G401.6 (cell line): ENCODE measurements at regions not wholly inside any gene's neighbourhood (a gene's known extent, or its start where the extent isn't known, plus 50 kb on each side); places are given as distances from the start of the nearest gene placed in this dataset.
"Not testable (repeated sequence)": the region's sequence is repeated elsewhere in the genome, so short reads cannot be mapped to it uniquely, and the experiment has no call there.

Experiments used
- FAIRE-seq: peaks from 2 replicates; lab custom pipeline; 2012; peaks lifted over from hg19 to GRCh38; lab: Jason Lieb, UNC

DNA sequence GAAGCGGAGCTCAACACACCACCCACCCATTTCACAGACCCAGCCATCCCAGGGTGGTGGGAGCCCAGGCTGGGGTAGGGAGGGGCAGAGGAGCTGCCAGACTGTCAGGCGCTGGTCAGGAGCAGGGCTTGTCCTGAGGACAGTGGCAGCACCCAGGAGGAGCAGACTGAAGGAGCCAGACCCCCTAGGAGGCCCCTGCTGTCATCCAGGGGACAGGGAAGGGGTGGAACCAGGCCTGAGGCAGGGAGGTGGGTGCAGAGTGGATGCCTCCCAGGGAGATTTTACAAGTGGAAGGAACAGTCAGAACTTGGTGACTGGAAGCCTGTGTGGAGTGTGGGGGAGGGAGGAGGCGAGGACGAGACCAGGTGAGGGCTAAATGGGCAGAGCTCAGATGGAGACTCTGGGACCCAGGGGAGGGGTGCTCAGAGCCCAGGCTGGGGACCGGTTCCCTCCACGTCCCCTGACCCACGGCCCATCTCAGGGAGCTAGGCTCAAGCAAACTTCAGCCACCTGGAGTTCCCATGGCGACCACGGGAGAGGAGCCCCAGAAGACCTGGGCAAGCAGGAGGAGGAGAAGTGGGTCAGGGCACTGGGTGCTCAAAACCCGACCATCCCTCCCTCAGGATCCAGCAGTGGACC, 215.4 kb downstream of the TBC1D2B start:
- not testable (repeated sequence) for FAIRE-seq

DNA sequence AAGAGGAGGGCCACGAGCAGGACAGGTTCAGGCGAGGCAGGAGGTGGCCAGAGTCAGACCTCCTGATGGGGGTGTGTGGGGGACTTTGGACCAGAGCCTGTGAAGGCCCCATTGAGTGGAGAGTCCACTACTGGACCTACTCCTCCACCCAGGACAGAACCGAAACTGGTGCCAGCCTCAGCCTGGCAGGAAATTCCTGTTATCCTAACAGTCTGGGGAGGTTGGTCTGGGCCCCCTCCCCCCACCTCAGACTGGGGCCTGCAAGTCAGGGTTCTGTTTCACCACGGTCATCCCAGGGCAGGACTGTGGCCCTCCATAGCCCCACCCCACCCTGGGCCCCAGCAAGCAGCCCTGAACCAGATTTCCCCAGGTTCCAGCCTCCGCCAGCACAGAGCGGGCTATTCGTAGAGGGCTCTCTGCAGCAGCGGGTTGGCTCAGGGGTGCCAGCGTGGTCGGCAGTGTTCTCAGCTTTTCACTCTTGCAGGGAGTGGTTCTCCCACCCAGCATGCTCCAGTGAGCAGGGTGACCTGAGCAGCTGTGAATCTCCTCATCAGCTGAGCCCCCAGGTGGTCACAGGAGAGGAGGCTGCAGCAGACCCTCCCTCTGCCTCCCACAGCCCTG, 217.3 kb downstream of the TBC1D2B start:
- no peak for FAIRE-seq

DNA sequence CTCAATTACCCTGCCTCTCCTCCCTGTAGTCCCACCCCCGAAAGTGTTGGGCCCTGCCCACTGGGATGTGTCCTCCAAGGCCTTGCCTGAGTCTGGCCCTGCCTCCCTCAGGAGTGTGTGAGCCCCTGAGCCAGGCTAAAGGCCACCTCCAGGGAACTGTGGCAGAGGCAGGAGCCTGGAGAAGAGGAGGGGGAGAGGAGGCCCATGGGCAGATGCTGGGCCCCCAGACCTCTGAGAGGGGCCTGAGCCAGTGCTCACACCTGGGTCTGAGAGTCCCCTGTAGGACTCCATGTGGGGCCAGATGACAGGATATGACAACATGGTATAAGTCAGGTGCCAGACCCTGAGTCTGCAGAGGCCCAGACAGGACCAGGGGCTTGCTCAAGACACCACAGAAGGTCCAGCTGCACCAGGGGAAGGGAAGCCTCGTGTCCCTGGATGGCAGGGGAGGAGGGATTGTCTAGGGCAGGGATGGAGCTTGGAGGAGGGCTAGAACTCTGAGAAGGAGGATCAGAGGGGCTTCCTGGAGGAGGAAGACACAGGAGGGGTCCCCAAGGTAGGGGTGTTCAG, 217.9 kb downstream of the TBC1D2B start:
- no peak for FAIRE-seq

DNA sequence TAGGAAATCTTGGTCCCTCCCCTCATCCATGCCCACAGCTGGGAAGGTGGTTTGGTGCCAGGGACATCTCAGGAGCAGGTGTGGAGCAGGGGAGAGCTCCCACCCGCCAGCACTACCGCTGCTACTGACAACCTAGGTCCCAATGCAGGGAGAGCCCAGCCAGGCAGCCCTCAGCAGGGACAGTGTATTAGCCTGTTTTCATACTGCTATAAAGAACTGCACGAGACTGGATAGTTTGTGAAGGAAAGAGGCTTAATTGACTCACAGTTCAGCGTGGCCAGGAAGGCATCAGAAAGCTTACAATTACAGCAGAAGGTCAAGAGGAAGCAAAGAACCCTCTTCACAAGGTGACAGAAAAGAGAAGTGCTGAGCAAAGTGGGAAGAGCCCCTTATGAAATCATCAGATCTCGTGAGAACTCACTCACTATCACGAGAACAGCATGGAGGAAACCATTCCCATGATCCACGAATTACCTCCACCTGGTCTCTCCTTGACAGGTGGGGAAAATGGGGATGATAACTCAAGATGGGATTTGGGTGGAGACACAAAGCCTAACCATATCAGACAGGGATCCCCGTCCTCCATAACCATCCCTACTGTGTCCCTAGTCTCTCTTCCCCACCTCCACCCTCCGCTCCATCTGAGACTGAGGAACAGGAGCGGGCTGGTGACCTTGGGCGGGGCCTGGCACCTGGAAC, 218.6 kb downstream of the TBC1D2B start:
- no peak for FAIRE-seq

DNA sequence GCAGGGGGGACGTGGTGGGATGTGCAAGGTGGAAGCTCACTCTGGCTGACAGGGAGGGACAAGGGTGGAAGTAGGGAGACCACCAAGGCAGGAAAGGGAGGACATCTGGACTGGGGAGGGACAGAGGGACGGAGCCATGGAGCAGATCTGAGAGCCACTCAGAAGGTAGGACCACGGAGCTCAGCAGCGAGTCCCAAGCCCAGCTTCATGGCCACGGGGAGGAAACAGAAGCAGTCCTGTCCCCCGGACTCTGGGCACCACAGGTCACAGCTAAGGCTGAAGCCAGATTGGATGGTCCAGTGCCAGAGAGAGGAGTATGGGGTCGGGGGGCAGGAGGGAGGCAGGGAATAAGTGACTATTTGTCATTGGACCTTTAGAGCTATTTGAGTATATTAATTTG, 220.1 kb downstream of the TBC1D2B start:
- FAIRE-seq, result no peak

DNA sequence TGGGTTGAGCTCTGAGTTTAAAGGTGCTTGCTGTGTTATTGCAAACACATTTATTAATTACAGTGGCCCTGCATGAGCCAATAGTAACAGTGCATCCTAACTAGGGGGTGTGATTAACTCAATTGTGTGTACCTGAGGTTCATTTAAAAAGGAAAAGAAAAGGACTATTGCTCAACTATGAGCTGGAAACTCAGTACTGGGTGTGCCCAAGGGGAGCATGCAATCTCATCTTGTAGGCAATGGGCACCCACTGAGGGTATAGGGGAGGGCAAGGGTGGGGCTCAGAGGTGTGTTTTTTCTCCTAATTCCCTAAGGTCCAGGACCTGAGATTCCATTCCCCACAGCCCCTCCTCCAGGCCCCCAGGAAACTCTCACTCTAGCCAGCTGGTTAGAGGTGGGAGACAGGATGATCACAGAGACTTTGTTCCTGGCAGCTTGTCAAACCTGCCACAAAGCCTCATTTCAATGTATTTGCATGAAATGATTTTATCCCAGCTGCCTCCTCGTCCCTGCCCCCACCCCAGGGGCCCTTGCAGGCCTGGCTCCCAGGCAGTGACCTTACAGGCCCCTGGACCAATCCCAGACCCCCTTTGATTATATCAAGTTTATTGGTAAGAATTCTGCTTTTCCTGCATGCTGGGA, 220.7 kb downstream of the TBC1D2B start:
- no peak for FAIRE-seq

DNA sequence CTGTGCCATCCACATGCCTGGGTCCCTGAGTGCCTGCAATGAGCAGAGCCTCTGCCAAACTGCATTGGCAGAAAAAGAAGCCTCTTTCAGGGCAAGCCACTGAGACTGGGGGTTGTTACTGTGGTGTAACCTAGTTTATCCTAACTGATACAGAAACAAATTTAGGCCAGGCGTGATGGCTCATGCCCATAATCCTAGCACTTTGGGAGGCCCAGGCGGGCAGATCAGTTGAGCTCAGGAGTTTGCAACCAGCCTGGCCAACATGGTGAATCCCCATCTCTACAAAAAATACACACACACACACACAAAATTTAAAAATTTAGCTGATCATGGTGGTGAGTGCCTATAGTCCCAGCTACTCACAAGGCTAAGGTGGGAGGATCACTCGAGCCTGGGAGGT, 221.6 kb downstream of the TBC1D2B start:
- FAIRE-seq, result no peak

DNA sequence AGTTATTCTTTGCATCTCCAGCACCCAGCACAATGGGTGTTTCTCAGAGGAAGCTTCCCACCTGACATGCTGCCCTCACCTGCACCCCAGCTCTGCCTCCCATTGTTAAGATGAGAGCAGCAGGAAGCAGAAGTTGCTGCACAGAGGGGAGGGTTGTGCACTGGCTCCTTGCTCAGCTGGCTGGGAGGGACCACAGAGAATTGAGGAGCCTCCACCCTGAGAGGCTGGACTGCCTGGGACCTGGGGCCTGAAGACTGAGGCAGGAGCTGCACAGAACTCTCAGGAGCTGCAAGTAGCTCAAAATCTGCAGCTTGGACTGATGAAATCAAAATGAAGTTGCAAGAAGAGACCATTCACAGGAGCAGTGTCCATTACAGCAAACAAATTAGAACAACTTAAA, 222.3 kb upstream of the LINGO1 start:
- FAIRE-seq, result no peak

DNA sequence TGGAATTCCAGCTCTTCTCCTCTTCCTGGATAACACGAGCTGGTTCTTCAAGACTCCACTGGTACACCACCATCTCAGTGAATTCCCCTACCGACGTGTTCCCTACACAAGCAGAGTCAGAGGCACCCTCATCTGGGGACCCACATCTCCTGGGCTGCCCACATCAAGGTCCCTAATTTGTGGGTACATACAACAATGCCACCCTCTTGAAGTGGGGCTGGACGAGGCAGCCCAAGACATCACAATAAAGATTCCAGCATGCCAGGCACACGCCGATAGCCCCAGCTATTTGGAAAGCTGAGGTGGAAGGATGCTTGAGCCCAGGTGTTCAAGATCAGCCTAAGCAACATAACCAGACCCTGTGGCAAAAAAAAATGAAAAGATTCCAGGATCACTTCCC, 221.2 kb upstream of the LINGO1 start:
- no peak for FAIRE-seq

DNA sequence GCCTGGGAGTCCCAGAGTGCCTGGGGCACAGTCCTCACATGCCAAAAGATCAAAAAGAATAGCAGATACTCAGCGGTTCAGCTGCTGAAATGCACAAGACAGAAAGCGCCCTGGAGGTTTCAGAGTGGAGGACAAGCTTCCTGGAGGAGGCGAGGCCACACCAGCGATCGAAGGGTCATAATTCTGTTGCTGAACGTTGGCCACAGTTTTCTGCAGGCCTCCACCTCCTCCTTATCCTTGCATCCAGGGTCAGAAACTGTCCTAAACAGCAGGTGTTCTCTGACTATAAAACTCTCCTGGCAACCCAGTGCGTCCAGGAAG, 220.3 kb upstream of the LINGO1 start:
- FAIRE-seq, result no peak

DNA sequence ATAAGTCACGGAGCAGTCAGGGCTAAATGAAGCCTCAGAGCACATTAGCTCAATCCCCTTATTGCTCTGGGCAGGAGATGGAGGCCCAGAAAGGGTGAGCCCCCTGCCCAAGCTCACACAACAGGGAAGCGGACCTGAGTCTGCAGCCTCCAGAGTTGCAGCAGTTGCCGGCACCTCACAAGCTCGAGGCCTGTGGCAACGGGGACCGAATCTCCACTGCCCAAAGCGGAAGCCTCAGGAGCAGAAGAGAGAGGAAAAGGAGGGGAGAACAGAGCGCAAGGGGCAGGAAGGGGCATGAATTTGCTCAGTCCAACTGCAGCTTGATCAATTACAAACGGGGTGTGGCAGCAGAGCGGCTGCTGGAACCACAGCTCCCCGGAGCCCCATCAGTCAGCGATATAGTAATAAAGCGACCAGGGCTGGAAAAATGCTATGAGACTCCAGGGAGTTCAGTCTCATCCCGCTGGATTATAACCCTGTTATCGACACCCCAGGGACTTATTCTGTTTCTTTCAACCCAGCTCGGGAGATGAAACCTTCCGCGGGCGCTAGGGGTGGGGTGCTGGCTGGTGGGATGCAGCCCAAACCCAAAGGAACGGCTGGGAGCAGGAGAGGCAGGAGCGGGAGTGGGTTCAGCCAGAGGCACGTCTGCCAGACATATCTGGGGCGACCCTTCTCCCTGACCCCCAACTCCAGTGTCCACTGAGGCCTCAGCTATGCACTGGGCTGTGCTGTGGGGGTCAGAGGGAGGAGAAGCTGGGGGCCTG, 219.7 kb upstream of the LINGO1 start:
- no peak for FAIRE-seq

DNA sequence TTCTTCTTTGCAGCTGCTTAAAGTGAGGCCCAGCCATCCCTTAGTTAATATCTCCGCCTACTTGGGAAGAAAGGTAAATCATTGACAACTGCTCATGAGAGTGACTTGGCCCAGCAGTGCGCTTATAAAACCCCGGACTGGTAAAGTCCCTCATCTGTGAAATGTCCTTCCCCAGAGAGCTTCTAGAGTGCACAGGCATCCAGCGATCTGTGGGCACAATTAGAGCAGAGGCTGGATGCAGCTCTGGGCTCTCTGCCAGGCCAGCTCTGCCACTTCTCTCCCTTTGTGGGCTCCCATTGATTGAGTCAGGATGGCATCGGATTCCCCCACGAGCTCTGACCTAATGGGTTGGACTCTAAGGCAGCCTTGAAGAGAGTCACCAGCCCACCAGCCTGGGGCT, 219.0 kb upstream of the LINGO1 start:
- no peak for FAIRE-seq

DNA sequence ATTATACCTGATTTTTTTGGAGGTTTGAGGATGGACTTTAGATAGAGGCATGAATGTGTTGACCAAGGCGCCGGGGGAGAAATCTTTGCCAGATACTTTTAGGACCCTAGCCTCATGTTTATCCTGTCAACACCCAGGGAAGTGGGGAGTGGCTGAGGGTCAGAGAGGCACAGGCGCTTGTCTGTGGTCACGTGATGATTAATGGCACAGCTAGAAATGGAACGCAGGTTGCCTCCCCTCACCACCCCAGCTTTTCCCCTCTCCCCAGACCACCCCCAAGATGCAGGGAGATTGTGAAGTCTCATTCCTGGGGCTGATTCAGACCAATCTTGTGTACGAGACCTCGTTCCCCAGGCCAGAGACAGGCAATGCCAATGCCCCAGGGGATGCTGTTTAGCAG, 218.4 kb upstream of the LINGO1 start:
- no peak for FAIRE-seq

DNA sequence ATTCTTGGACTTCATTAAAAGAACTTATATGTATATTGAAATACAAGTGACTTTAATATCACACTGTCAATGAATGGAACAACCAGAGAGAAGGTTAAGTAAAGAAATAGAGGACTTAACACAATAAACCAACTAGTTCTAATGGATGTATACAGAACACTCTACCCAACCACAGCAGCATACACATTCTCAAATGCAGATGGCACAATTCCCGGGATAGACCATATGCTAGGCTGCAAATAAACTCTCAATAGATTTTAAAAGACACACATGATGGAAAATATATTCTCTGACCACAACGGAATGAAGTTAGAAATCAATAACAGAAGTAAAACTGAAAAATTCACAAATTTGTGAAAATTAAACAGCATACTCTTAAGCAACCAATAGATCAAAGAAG, 214.3 kb upstream of the LINGO1 start:
- no peak for FAIRE-seq

DNA sequence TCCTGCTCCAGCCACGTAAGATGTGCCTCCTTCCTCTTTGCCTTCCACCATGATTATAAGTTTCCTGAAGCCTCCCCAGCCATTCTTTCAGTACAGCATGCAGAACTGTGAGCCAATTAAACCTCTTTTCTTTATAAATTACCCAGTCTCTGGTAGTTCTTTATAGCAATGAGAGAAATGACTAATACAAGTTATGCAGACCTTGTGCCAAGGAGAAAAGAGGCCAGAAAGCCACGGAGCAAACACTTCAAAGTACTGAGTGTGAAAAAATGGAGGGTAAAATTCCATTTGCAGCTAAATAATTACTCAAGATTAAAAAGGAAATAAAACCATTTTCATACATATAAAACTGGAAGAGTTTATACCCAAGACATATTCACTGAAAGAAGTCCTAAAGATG, 213.6 kb upstream of the LINGO1 start:
- no peak for FAIRE-seq

DNA sequence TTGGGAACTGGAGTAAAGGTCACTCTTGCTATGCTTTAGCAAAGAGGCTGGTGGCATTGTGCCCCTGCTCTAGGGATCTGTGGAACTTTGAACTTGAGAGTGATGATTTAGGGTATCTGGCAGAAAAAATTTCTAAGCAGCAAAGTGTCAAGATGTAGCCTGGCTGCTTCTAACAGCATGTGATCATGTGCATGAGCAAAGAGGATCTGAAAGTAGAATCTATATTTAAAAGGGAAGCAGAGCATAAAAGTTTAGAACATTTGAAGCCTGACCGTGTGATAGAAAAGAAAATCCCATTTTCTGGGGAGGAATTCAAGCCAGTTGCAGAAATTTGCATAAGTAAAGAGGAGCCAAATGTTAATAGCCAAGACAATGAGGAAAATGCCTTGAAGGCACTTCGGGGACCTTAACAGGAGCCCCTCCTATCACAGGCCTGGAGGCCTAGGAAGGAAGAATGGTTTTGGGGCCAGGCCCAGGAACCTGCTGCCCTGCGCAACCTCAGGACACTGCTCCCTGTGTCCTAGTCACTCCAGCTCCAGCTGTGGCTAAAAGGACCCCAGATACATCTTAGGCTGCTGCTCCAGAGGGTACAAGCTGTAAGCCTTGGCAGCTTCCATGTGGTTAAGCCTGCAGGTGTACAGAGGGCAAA, 212.2 kb upstream of the LINGO1 start:
- no peak for FAIRE-seq

DNA sequence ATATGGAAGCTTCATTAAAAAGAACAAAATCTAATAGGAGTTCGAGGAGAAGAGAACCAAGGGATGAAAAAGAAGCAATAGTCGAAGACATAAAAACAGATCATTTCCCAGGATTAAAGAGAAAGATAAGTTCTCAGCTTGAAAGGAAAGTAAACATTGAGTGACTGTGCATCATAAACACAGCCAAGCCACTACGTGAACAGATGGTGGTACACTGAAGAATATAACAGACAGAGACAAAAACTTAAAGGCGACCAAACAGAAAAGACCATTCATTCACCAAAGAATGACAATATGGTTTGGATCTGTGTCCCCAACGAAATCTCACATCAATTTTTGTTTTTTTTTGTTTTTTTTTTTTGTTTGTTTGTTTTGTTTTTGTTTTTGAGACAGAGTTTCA, 210.8 kb upstream of the LINGO1 start:
- no peak for FAIRE-seq

DNA sequence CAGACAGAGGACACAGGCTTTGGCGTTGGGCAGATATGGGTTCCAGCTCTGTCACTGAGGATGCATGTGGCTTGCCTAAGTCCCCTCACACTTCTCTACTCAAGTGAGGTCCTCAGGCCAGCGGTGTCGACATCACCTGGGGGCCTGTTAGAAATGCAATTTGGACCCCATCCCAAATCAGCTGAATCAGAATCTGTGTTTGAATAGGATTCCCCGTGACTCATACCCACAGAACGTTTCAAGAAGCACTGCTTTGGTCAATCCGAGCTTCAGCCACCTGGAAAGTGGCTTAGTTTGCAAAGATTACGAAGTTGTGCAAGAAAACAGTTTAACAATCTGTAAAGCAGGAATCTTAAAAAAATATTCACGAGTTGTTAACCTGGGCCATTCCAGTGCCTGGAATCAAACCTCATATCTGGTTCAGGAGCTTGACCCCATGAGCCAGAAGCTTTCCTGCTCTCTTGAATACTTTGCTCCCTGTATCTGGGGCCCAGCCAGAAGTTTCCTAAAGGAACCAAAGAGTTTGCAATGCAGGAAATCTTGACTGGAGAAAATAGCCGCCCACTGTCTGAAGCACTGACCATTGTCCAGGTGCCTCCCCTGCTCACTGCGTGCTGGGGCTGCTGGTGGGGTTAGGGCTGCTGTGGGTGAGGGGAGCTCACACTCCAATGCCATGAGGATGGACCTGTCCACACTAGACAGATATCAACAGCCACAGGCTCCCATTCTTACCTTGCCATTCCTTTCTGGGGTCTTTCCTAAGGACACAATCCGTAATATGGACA, 208.5 kb upstream of the LINGO1 start:
- FAIRE-seq, result no peak

DNA sequence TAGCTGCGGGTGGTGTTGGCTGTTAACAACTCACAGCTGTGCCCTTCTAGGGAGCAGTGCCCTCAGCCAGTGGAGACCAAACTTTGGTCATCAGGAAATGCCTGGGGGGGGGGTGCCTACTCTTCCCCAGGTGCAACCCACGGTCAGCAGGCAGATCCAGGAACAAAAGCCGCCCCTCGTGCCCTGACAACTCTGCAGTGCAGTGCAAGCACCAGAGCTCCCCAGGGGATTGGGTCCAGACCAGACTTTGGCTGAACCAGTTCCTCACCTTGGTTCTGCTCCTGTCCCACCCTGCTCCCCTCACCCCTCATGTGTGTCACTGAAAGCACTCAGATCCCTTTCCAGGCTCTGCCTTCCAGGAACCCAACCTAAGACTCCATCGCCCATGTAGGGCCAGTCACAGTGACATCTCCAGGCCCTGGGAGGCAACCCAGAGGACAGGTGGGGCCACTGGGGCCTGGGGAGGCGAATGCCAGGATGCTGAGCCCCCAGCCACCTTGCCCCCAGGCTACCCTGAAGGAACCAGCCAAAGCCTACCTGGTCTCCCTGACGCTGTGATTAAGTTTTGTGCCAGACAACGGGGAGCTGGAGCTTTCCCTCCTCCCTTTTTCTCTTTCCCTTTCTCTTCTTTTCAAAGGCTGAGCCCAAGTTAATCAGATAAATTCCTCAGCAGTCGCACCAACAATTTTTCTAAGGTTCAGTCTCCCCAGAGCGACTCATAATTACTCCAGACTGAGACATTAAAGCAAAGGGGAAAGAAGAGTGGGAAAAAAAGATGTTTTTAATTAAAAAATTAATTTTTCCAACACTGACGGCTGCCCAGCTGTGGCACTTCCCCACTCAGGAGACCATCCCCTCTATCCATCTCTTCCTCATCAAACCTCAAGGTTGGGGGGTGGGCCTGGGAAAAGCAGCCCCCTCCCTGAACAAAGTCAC, 207.5 kb upstream of the LINGO1 start:
- no peak for FAIRE-seq

DNA sequence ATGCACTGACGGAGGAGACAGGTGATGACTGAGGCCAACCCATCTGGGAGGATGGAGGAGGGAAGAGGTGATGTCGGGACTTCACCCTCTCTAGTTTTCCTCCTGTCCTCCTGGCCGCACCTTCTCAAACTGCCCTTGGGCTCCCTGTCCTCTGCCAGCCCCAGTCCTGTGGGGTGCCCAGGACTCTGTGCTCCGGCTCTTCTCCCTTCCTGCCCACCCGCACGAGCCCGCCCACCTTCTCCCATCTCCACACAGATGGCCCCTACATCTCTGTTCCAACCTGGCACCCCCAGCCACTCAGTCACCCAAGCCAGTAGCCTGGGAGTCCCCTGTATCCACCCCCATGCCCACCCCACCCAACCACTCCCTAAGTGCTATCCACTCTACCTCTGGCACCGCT, 206.7 kb upstream of the LINGO1 start:
- no peak for FAIRE-seq
